ENCODE measurements at regions not wholly inside any gene's neighbourhood (a gene's known extent, or its start where the extent isn't known, plus 50 kb on each side); places are given as distances from the start of the nearest gene placed in this dataset.

GRCh38 chr5:125536582-125536981 lies 790.1 kb upstream of the ZNF608 start:
- TF ChIP-seq CTCF (IDR thresholded peaks at IDR 0.05; ENCODE audit: low read depth, low read length, missing input control) (no peak), TAF1 (conservative IDR thresholded peaks at IDR 0.05) (no peak), YY1 (IDR thresholded peaks at IDR 0.05) (no peak), SP1 (IDR thresholded peaks at IDR 0.05) (no peak), FOXA1 (IDR thresholded peaks at IDR 0.05) (no peak), GABPA (IDR thresholded peaks at IDR 0.05 in 1 of 2, conservative IDR thresholded peaks at IDR 0.05 in 1 of 2) (no peak), REST (IDR thresholded peaks at IDR 0.05) (no peak)

All from liver (tissue), 3 donors.